RWPE2 (cell line): ENCODE measurements at regions not wholly inside any gene's neighbourhood (a gene's known extent, or its start where the extent isn't known, plus 50 kb on each side); places are given as distances from the start of the nearest gene placed in this dataset.

ENCODE experiments used
- ATAC-seq: fragments of 200-7000 bp; cut with Tn5 transposase; 3 replicates; pipeline ENCODE4 v1.9.1; 2021; ENCODE audit warnings: low read depth
- DNase-seq: peaks from one replicate; pipeline ENCODE4 v3.0.0-alpha.2; 2020; ENCODE audit warnings: low spot score
- H3K27ac ChIP-seq: fragments of 450-650 bp; 2 replicates; pipeline ENCODE4 v1.5.1; 2017; ENCODE audit warnings: mild to moderate bottlenecking; ENCODE audit not compliant: poor library complexity, severe bottlenecking
- H3K27me3 ChIP-seq: fragments of 250-450 bp; sonication (Bioruptor Pico); 2 replicates; pipeline ENCODE4 v1.5.1; 2021; ENCODE audit warnings: mild to moderate bottlenecking, moderate library complexity; ENCODE audit not compliant: insufficient read depth, poor library complexity, severe bottlenecking
- H3K36me3 ChIP-seq: fragments of 250-450 bp; sonication (Bioruptor Pico); 2 replicates; pipeline ENCODE4 v1.5.1; 2020; ENCODE audit warnings: low read depth, mild to moderate bottlenecking, moderate library complexity
- H3K4me1 ChIP-seq: fragments of 250-450 bp; sonication (Bioruptor Pico); 2 replicates; pipeline ENCODE4 v1.5.1; 2021; ENCODE audit warnings: mild to moderate bottlenecking, moderate library complexity; ENCODE audit not compliant: insufficient read depth, poor library complexity, severe bottlenecking
- H3K4me3 ChIP-seq: fragments of 250-450 bp; sonication (Bioruptor Pico); 2 replicates; pipeline ENCODE4 v1.5.1; 2021; ENCODE audit warnings: mild to moderate bottlenecking, moderate library complexity; ENCODE audit not compliant: severe bottlenecking
- H3K9me3 ChIP-seq: fragments of 250-450 bp; sonication (Bioruptor Pico); 2 replicates; pipeline ENCODE4 v1.5.1; 2021; ENCODE audit warnings: mild to moderate bottlenecking, moderate library complexity; ENCODE audit not compliant: severe bottlenecking
- TF ChIP-seq, protein P1 (sequence below): fragments of 450-650 bp; IDR thresholded peaks from one replicate; pipeline ENCODE4 v1.5.1; 2017; ENCODE audit warnings: mild to moderate bottlenecking, moderate library complexity; ENCODE audit not compliant: poor library complexity, severe bottlenecking

DNA sequence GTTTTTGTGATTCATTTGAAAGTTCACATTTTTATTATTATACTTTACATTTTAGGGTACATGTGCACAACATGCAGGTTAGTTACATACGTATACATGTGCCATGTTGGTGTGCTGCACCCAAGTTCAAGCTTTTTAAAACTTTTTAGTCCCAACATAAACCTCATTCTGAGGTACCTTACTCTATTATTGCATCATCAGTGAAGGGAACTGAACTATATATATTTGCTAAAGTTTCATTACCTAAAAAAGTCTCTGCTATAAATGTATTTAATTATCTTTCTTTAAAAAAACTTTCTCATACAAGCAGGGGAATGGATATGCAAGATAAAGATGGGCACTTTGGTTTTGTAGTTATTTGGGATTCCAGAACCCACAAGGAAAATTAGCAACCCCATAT is 931.4 kb upstream of the ADGRL2 start:
- no peak overlapping the region for H3K27ac ChIP-seq
- ATAC-seq: no peak

DNA sequence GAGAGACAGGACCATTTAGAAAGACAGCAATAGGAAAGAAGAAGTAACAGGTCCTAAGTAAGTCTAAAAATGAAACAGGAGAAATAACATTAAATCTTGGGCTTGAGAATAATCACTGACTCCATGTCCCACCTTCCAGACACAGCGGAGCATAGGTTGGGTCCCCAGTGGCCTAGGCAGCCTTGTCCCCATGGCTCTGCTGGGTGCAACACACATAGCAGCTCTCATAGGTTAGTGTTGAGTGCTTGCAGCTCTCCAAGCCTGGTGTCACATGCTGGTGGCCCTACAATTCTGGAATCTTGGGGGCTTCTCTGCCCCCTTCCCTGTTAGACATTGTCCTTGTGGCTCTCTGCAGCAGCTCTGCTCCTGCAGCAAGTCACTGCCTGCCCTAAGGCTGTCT is 952.8 kb upstream of the ADGRL2 start:
- peaks cover 4% of the 10 kb centered on the region for H3K4me1 ChIP-seq

More for the DNA sequence above, 931.4 kb upstream of the ADGRL2 start:
- no peak for DNase-seq
- TF ChIP-seq, protein P1, sequence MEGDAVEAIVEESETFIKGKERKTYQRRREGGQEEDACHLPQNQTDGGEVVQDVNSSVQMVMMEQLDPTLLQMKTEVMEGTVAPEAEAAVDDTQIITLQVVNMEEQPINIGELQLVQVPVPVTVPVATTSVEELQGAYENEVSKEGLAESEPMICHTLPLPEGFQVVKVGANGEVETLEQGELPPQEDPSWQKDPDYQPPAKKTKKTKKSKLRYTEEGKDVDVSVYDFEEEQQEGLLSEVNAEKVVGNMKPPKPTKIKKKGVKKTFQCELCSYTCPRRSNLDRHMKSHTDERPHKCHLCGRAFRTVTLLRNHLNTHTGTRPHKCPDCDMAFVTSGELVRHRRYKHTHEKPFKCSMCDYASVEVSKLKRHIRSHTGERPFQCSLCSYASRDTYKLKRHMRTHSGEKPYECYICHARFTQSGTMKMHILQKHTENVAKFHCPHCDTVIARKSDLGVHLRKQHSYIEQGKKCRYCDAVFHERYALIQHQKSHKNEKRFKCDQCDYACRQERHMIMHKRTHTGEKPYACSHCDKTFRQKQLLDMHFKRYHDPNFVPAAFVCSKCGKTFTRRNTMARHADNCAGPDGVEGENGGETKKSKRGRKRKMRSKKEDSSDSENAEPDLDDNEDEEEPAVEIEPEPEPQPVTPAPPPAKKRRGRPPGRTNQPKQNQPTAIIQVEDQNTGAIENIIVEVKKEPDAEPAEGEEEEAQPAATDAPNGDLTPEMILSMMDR: no peak
- Histone ChIP-seq H3K27me3 (no peaks in the 10 kb centered on the region), H3K36me3 (no peaks in the 10 kb centered on the region), H3K9me3 (no peaks in the 10 kb centered on the region), H3K4me3 (no peak overlapping the region), H3K4me1 (no peaks in the 10 kb centered on the region)

DNA sequence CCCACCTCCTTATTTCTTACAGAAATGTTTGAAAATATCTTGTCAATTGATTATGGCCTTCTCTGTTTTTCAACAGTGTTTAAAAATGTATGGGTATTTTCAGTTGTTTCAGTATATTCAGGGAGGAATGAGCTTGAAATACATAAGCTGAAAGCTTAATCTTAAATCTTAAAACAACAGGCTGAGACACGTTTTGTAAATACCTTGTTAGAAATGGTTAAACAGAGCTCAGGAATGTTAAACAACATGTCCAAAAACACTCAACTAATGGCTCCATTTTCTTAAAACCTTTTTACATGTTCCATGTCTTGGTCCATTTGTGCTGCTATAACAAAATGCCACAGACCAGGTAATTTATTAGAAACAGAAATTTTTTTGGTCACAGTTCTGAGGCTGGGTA is 953.8 kb upstream of the ADGRL2 start:
- ATAC-seq (no peak), DNase-seq (no peak)
- H3K4me3 ChIP-seq: no peak overlapping the region
- no peaks in the 10 kb centered on the region for H3K36me3 ChIP-seq
- H3K27me3 ChIP-seq: no peaks in the 10 kb centered on the region
- H3K4me1 ChIP-seq: peaks cover 4% of the 10 kb centered on the region
- TF ChIP-seq, protein P1: no peak
- no peak overlapping the region for H3K27ac ChIP-seq
- H3K9me3 ChIP-seq: no peaks in the 10 kb centered on the region

More for the DNA sequence above, 952.8 kb upstream of the ADGRL2 start:
- no peak overlapping the region for H3K27ac ChIP-seq
- DNase-seq (no peak), ATAC-seq (no peak)
- TF ChIP-seq, protein P1: no peak
- H3K4me3 ChIP-seq: no peak overlapping the region
- no peaks in the 10 kb centered on the region for H3K36me3 ChIP-seq
- H3K27me3 ChIP-seq: no peaks in the 10 kb centered on the region
- no peaks in the 10 kb centered on the region for H3K9me3 ChIP-seq

DNA sequence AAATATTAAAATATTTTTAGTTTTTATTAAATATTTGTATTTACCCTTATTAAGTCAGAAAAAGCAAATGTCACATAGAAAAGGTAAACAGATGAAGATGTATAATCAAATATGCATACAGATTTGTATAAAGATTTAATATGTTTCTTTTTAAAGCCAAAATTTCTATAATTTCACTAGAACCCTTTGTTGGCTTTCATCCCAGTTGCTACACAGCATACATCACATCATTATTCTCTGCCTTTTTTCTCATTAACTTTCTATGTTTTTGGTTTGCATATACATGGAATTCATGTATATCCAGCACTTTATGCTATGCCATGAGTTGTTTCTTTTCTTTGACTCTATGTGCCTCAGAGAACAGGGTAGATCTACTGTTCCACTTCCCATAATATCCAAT is 957.9 kb upstream of the ADGRL2 start:
- ATAC-seq: no peak
- TF ChIP-seq, protein P1: no peak

DNA sequence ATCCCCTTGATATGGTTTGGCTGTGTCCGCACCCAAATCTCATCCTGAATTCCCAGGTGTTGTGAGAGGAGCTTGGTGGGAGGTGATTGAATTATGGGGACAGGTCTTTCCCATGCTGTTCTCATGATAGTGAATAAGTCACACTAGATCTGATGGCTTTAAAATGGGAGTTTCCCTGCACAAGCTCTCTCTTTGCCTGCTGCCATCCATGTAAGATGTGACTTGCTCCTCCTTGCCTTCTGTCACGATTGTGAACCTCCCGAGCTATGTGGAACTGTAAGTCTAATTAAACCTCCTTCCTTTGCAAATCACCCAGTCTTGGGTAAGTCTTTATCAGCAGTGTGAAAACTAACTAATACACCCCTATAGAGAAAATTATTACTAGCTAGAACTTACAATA is 959.5 kb upstream of the ADGRL2 start:
- H3K36me3 ChIP-seq: no peaks in the 10 kb centered on the region
- H3K27ac ChIP-seq: no peak overlapping the region
- H3K4me3 ChIP-seq: no peak overlapping the region
- H3K27me3 ChIP-seq: no peaks in the 10 kb centered on the region
- TF ChIP-seq, protein P1: no peak
- H3K4me1 ChIP-seq: no peaks in the 10 kb centered on the region
- DNase-seq: no peak
- peaks cover 2% of the 10 kb centered on the region for H3K9me3 ChIP-seq
- ATAC-seq: no peak

More for the DNA sequence above, 957.9 kb upstream of the ADGRL2 start:
- H3K36me3 ChIP-seq: no peaks in the 10 kb centered on the region
- no peaks in the 10 kb centered on the region for H3K27me3 ChIP-seq
- H3K4me1 ChIP-seq: peaks cover 4% of the 10 kb centered on the region
- H3K9me3 ChIP-seq: peaks cover 2% of the 10 kb centered on the region
- DNase-seq: no peak
- H3K27ac ChIP-seq: no peak overlapping the region
- H3K4me3 ChIP-seq: no peak overlapping the region
